G401 (cell line): ENCODE measurements at regions not wholly inside any gene's neighbourhood (a gene's known extent, or its start where the extent isn't known, plus 50 kb on each side); places are given as distances from the start of the nearest gene placed in this dataset.

Experiments
- DNase-seq: peaks from one replicate; pipeline ENCODE4 v3.0.0-alpha.2; 2015; ENCODE audit warnings: low spot score
- in situ Hi-C: cut with HindIII; loops from 2 replicates; pipeline ENCODE4 v1.10.0; 2016; ENCODE audit warnings: low sequenced_read_pairs, mixed read lengths

DNA sequence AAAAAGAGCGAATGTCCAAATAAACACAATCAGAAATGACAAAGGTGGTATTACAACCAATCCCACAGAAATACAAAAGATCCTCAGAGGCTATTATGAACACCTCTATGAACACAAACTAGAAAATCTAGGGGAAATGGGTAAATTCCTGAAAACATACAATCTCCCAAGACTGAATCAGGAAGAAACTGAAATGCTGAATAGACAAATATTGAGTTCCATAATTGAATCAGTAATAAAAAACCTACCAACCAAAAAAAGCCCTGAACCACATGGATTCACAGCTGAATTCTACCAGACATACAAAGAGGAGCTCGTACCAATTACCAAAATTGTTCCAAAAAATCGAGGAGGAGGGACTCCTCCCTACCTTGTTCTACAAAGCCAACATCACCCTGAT, 56.1 kb upstream of the ZNF800 start:
- DNase-seq, result no peak
- in situ Hi-C loops, result no loop called here

GRCh38 chr7:127447326-127447945, 54.9 kb upstream of the ZNF800 start:
- in situ Hi-C loops, result no loop called here

DNA sequence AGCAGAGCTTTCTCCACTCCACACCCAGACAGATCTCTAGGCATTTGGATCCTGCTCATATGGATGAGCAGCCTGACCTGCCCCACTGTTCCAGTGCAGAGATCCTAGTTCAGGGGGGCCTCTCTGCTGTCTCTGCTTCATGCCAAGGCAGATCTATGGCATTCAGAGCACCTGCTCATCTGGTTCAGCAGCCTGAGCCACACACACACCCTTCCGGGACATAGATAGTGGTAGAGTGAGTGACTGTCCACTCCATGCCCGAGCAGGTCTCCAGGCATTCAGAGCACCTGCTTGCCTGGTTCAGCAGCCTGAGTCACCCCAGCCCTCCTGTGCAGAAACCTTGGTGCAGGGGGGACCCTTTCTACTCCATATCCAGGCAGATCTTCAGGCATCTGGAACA, 54.3 kb upstream of the ZNF800 start:
- no peak for DNase-seq

More at GRCh38 chr7:127447326-127447945, 54.9 kb upstream of the ZNF800 start:
- peak; percentile 26 for DNase-seq

More for the DNA sequence above, 54.3 kb upstream of the ZNF800 start:
- in situ Hi-C loops, result no loop called here
